ENCODE measurements at regions not wholly inside any gene's neighbourhood (a gene's known extent, or its start where the extent isn't known, plus 50 kb on each side); places are given as distances from the start of the nearest gene placed in this dataset.
A peak's percentile ranks its signal among the peaks of the same experiment; 100 is the strongest.

- dilution Hi-C loops (cut with HindIII; ENCODE audit: low sequenced_read_pairs, unreplicated experiment) (no loop called here), intact Hi-C loops (cut with micrococcal nuclease) (no loop called here), in situ Hi-C loops (cut with MboI; ENCODE audit: low sequenced_read_pairs) (no loop called here)
- no peak overlapping the region for H2BK5ac ChIP-seq (ENCODE audit: low read depth, low read length, poor library complexity, severe bottlenecking)
- H4K91ac ChIP-seq (ENCODE audit: insufficient read depth, low read depth, low read length): no peak overlapping the region
- no peak overlapping the region for H3K4ac ChIP-seq (ENCODE audit: low read depth, low read length)
- peak overlapping the region; percentile 10; the same call in 1 of the 2 replicates for H2BK20ac ChIP-seq (ENCODE audit: low read depth, low read length)
- H3K9me1 ChIP-seq (ENCODE audit: insufficient read depth, low read length): 0 out of 2 replicates have a peak, but pooled peaks cover 3% of the 10 kb centered on the region
- H3K23ac ChIP-seq (ENCODE audit: low read depth, low read length): no peak overlapping the region
- TF ChIP-seq RCOR1 (IDR thresholded peaks at IDR 0.05; ENCODE audit: insufficient replicate concordance, low read length) (no peak), BHLHE40 (IDR thresholded peaks at IDR 0.05; ENCODE audit: low read depth, low read length) (no peak), USF2 (IDR thresholded peaks at IDR 0.05; ENCODE audit: low read depth, low read length) (no peak), MAZ (IDR thresholded peaks at IDR 0.05; ENCODE audit: borderline replicate concordance, low read depth, low read length) (no peak), MXI1 (IDR thresholded peaks at IDR 0.05; ENCODE audit: borderline replicate concordance, low read depth, low read length) (no peak), ELK1 (IDR thresholded peaks at IDR 0.05; ENCODE audit: borderline replicate concordance, low read depth, low read length) (no peak), RFX5 (IDR thresholded peaks at IDR 0.05; ENCODE audit: low read depth, low read length) (no peak), RAD21 (IDR thresholded peaks at IDR 0.05; ENCODE audit: low read length) (no peak), CHD1 (IDR thresholded peaks at IDR 0.05; ENCODE audit: low read depth, low read length) (no peak), SMC3 (IDR thresholded peaks at IDR 0.05; ENCODE audit: low read depth, low read length) (no peak), MAFK (IDR thresholded peaks at IDR 0.05; ENCODE audit: low read depth, low read length) (no peak), NFE2L2 (IDR thresholded peaks at IDR 0.05; ENCODE audit: low read depth, low read length) (no peak), CTCF (conservative IDR thresholded peaks at IDR 0.05; ENCODE audit: low read depth, low read length) (no peak), POLR2A (IDR thresholded peaks at IDR 0.05; ENCODE audit: low read depth, low read length) (no peak), FOS (IDR thresholded peaks at IDR 0.05; ENCODE audit: low read depth, low read length) (no peak), CEBPB (IDR thresholded peaks at IDR 0.05; ENCODE audit: low read depth, low read length) (no peak)
- no peak overlapping the region for H2BK120ac ChIP-seq (ENCODE audit: low read depth, low read length)
- no peak overlapping the region for H2AK5ac ChIP-seq (ENCODE audit: low read depth, low read length)
- no peaks in the 10 kb centered on the region for H3K36me3 ChIP-seq (ENCODE audit: control insufficient read depth, insufficient read depth, low read length)
- no peaks in the 10 kb centered on the region for H4K20me1 ChIP-seq (ENCODE audit: insufficient read depth, low read length)
- no peaks in the 10 kb centered on the region for H3K4me1 ChIP-seq (ENCODE audit: control insufficient read depth, insufficient read depth, low read length)
- no TSS peak for BruUV-seq (replicated peaks)
- H3K79me1 ChIP-seq (ENCODE audit: low read depth in 1 of 2, low read length in 2 of 2): no peaks in the 10 kb centered on the region
- ChIA-PET CTCF (no interaction called here), POLR2A (ENCODE audit: unreplicated experiment) (no interaction called here)
- no peak overlapping the region for H3K27ac ChIP-seq (ENCODE audit: insufficient read depth, low read length)
- H3K18ac ChIP-seq (ENCODE audit: low read depth, low read length): no peak overlapping the region
- no peak overlapping the region for H3K56ac ChIP-seq (ENCODE audit: extremely low read depth, insufficient read depth, low read length)
- H2BK15ac ChIP-seq (ENCODE audit: low read depth, low read length): no peak overlapping the region
- no peak overlapping the region for H3K4me2 ChIP-seq (ENCODE audit: low read depth, low read length)
- no peak overlapping the region for H3K9ac ChIP-seq (ENCODE audit: low read depth, low read length)
- H4K8ac ChIP-seq (ENCODE audit: low read depth in 2 of 2, low read length in 2 of 2): no peak overlapping the region
- no peak overlapping the region for H4K5ac ChIP-seq (ENCODE audit: low read depth, low read length)
- ATAC-seq (ENCODE audit: low read depth) (no peak), DNase-seq (no peak)
- WGBS, 2 experiments (ENCODE audit: extremely low coverage in 2 of 2, insufficient read length in 1 of 2): 100% methylated on average over 1 of the region's 1 CpG; no CpG with 5 or more reads in 1 of the 2 experiments
- no peaks in the 10 kb centered on the region; the same call in 1 of the 2 replicates for H3K9me3 ChIP-seq (ENCODE audit: control insufficient read depth, insufficient read depth, low read length)
- no peak overlapping the region for H3K14ac ChIP-seq (replicated peaks; ENCODE audit: low read depth, low read length)
- no peak overlapping the region for H2AFZ ChIP-seq (replicated peaks; ENCODE audit: low read length, poor library complexity)
- H3K4me3 ChIP-seq (ENCODE audit: insufficient read depth, low read depth, low read length): no peak overlapping the region
- H2AK9ac ChIP-seq (replicated peaks; ENCODE audit: low read depth, low read length, poor library complexity): no peak overlapping the region
- H3K27me3 ChIP-seq (ENCODE audit: control insufficient read depth, insufficient read depth, low read length): no peaks in the 10 kb centered on the region
Observed at GRCh38 chr2:21406386-21406785, 282.6 kb downstream of the TDRD15 start.

Data from IMR-90 (cell line).